IMR-90 (cell line): ENCODE measurements at regions not wholly inside any gene's neighbourhood (a gene's known extent, or its start where the extent isn't known, plus 50 kb on each side); places are given as distances from the start of the nearest gene placed in this dataset.

Experiments used
- ATAC-seq: fragments of 200-7000 bp; cut with Tn5 transposase; 2 replicates; pipeline ENCODE4 v1.9.1; 2020; ENCODE audit warnings: low read depth, mild to moderate bottlenecking, moderate library complexity
- BruUV-seq: library from RNA; stranded (reverse); fragments of 400-500 nt; replicated peaks from 2 replicates; lab custom pipeline; 2021; lab: Mats Ljungman, UMichigan
- CTCF ChIA-PET: fragments of 300-600 bp; formaldehyde crosslinking; extraction: SDS; loops from one replicate; lab custom pipeline; 2021; ENCODE audit warnings: antibody characterized with exemption; lab: Yijun Ruan, JAX
- POLR2A ChIA-PET: fragments of 300-600 bp; sonication (Branson Sonifier 250); formaldehyde crosslinking; loops from one replicate; lab custom pipeline; 2022; ENCODE audit warnings: antibody characterized with exemption; ENCODE audit not compliant: unreplicated experiment; lab: Charles Lee
- DNase-seq: peaks from one replicate; pipeline ENCODE4 v3.0.0; 2013
- H2AFZ ChIP-seq: replicated peaks from 2 replicates; pipeline ENCODE3; 2013; ENCODE audit warnings: low read length, mild to moderate bottlenecking; ENCODE audit not compliant: poor library complexity
- H2AK5ac ChIP-seq: 2 replicates; pipeline ENCODE4 v1.6.1; 2013; ENCODE audit warnings: low read depth, low read length, inconsistent platforms
- H2AK9ac ChIP-seq: replicated peaks from 2 replicates; pipeline ENCODE3; 2013; ENCODE audit warnings: mild to moderate bottlenecking, low read depth, low read length, moderate library complexity; ENCODE audit not compliant: poor library complexity
- H2BK120ac ChIP-seq: 2 replicates; pipeline ENCODE4 v1.6.1; 2013; ENCODE audit warnings: low read depth, low read length, inconsistent platforms
- H2BK15ac ChIP-seq: 3 replicates; pipeline ENCODE4 v1.6.1; 2013; ENCODE audit warnings: low read depth, low read length, inconsistent platforms
- H2BK20ac ChIP-seq: 2 replicates; pipeline ENCODE4 v1.6.1; 2013; ENCODE audit warnings: low read depth, mild to moderate bottlenecking, inconsistent platforms, low read length, moderate library complexity
- H2BK5ac ChIP-seq: 2 replicates; pipeline ENCODE4 v1.6.1; 2013; ENCODE audit warnings: mild to moderate bottlenecking, low read depth, low read length, inconsistent platforms; ENCODE audit not compliant: poor library complexity, severe bottlenecking
- H3K14ac ChIP-seq: replicated peaks from 2 replicates; pipeline ENCODE4 v1.6.1; 2013; ENCODE audit warnings: low read depth, low read length, inconsistent platforms
- H3K18ac ChIP-seq: 2 replicates; pipeline ENCODE4 v1.6.1; 2013; ENCODE audit warnings: low read depth, low read length, control low read depth
- H3K23ac ChIP-seq: 2 replicates; pipeline ENCODE4 v1.6.1; 2013; ENCODE audit warnings: low read depth, low read length, inconsistent platforms
- H3K27ac ChIP-seq: 2 replicates; pipeline ENCODE4 v1.5.1; 2013; ENCODE audit warnings: mild to moderate bottlenecking, control low read depth, low read length; ENCODE audit not compliant: insufficient read depth
- H3K27me3 ChIP-seq: 2 replicates; pipeline ENCODE4 v1.6.1; 2013; ENCODE audit warnings: low read length; ENCODE audit not compliant: control insufficient read depth, insufficient read depth
- H3K36me3 ChIP-seq: 2 replicates; pipeline ENCODE4 v1.6.1; 2013; ENCODE audit warnings: low read length, mixed read lengths; ENCODE audit not compliant: control insufficient read depth, insufficient read depth
- H3K4ac ChIP-seq: 2 replicates; pipeline ENCODE4 v1.6.1; 2013; ENCODE audit warnings: low read depth, low read length, inconsistent platforms
- H3K4me1 ChIP-seq: 2 replicates; pipeline ENCODE4 v1.6.1; 2013; ENCODE audit warnings: low read length, mixed read lengths; ENCODE audit not compliant: control insufficient read depth, insufficient read depth
- H3K4me2 ChIP-seq: 2 replicates; pipeline ENCODE4 v1.6.1; 2013; ENCODE audit warnings: low read depth, mild to moderate bottlenecking, control low read depth, low read length, moderate library complexity
- H3K4me3 ChIP-seq: 2 replicates; pipeline ENCODE4 v1.5.1; 2013; ENCODE audit warnings: low read depth, mild to moderate bottlenecking, control low read depth, low read length, moderate library complexity; ENCODE audit not compliant: insufficient read depth
- H3K56ac ChIP-seq: 2 replicates; pipeline ENCODE4 v1.6.1; 2013; ENCODE audit warnings: low read length, inconsistent platforms; ENCODE audit not compliant: insufficient read depth; ENCODE audit errors: extremely low read depth
- H3K79me1 ChIP-seq, 2 experiments: 2 replicates each; pipeline ENCODE4 v1.6.1; 2013; ENCODE audit warnings: low read length in 2 of 2, inconsistent platforms in 1 of 2, low read depth in 1 of 2
- H3K9ac ChIP-seq: 2 replicates; pipeline ENCODE4 v1.6.1; 2013; ENCODE audit warnings: low read depth, low read length, control low read depth
- H3K9me1 ChIP-seq: 2 replicates; pipeline ENCODE4 v1.6.1; 2013; ENCODE audit warnings: low read length, inconsistent platforms; ENCODE audit not compliant: insufficient read depth
- H3K9me3 ChIP-seq: 2 replicates; pipeline ENCODE4 v1.6.1; 2013; ENCODE audit warnings: low read length; ENCODE audit not compliant: control insufficient read depth, insufficient read depth
- H4K20me1 ChIP-seq: 2 replicates; pipeline ENCODE4 v1.6.1; 2013; ENCODE audit warnings: low read length, inconsistent platforms; ENCODE audit not compliant: insufficient read depth
- H4K5ac ChIP-seq: 2 replicates; pipeline ENCODE4 v1.6.1; 2013; ENCODE audit warnings: mild to moderate bottlenecking, low read depth, low read length, control low read depth
- H4K8ac ChIP-seq, 2 experiments: 2 replicates each; pipeline ENCODE4 v1.6.1; 2013; ENCODE audit warnings: low read depth in 2 of 2, low read length in 2 of 2, control low read depth in 1 of 2, inconsistent platforms in 1 of 2
- H4K91ac ChIP-seq: 2 replicates; pipeline ENCODE4 v1.6.1; 2013; ENCODE audit warnings: low read depth, low read length, inconsistent platforms; ENCODE audit not compliant: insufficient read depth
- BHLHE40 ChIP-seq: fragments of 150-350 bp; IDR thresholded peaks from 2 replicates; pipeline ENCODE4 v1.6.1; 2016; ENCODE audit warnings: mild to moderate bottlenecking, low read depth, low read length
- CHD1 ChIP-seq: IDR thresholded peaks from 2 replicates; pipeline ENCODE4 v1.6.1; 2012; ENCODE audit warnings: low read depth, low read length, improper control_type of control experiment
- ELK1 ChIP-seq: fragments of 150-350 bp; IDR thresholded peaks from 2 replicates; pipeline ENCODE4 v1.6.1; 2016; ENCODE audit warnings: low read depth, mild to moderate bottlenecking, low read length, moderate library complexity, borderline replicate concordance
- FOS ChIP-seq: fragments of 150-350 bp; IDR thresholded peaks from 2 replicates; pipeline ENCODE4 v1.6.1; 2016; ENCODE audit warnings: low read depth, low read length
- MAFK ChIP-seq: IDR thresholded peaks from 2 replicates; pipeline ENCODE4 v1.6.1; 2012; ENCODE audit warnings: low read depth, low read length, improper control_type of control experiment
- MAZ ChIP-seq: IDR thresholded peaks from 2 replicates; pipeline ENCODE4 v1.6.1; 2012; ENCODE audit warnings: low read depth, mild to moderate bottlenecking, low read length, improper control_type of control experiment, moderate library complexity, borderline replicate concordance
- MXI1 ChIP-seq: IDR thresholded peaks from 2 replicates; pipeline ENCODE4 v1.6.1; 2012; ENCODE audit warnings: low read depth, mild to moderate bottlenecking, low read length, moderate library complexity, borderline replicate concordance
- NFE2L2 ChIP-seq: fragments of 150-350 bp; IDR thresholded peaks from 2 replicates; pipeline ENCODE4 v1.6.1; 2016; ENCODE audit warnings: low read depth, mild to moderate bottlenecking, low read length
- POLR2A ChIP-seq: IDR thresholded peaks from 2 replicates; pipeline ENCODE4 v1.6.1; 2012; ENCODE audit warnings: mild to moderate bottlenecking, low read depth, low read length
- RAD21 ChIP-seq: IDR thresholded peaks from 2 replicates; pipeline ENCODE4 v1.6.1; 2012; ENCODE audit warnings: low read length, improper control_type of control experiment
- RCOR1 ChIP-seq: IDR thresholded peaks from 2 replicates; pipeline ENCODE4 v1.6.1; 2012; ENCODE audit warnings: mild to moderate bottlenecking, low read length, improper control_type of control experiment; ENCODE audit not compliant: insufficient replicate concordance
- RFX5 ChIP-seq: IDR thresholded peaks from 2 replicates; pipeline ENCODE4 v1.8.0; 2012; ENCODE audit warnings: low read depth, mild to moderate bottlenecking, low read length, moderate library complexity
- SMC3 ChIP-seq: fragments of 150-350 bp; IDR thresholded peaks from 2 replicates; pipeline ENCODE4 v1.6.1; 2016; ENCODE audit warnings: low read depth, mild to moderate bottlenecking, antibody characterized with exemption, low read length, moderate library complexity
- WGBS, 2 experiments: methylation state at CpG; one replicate each; pipeline versions ENCODE4 v1.1.5 to v1.1.7; 2013; ENCODE audit warnings: missing lambda C conversion rate in 2 of 2; ENCODE audit not compliant: insufficient read length in 1 of 2; ENCODE audit errors: extremely low coverage in 2 of 2; 5-methylcytosine and 5-hydroxymethylcytosine counted together
- dilution Hi-C: fragments of 300-500 bp; cut with HindIII; formaldehyde crosslinking; loops from one replicate; pipeline ENCODE4 v1.14.3; 2018; ENCODE audit warnings: low sequenced_read_pairs; ENCODE audit not compliant: unreplicated experiment
- in situ Hi-C: fragments of 300-500 bp; cut with MboI; formaldehyde crosslinking; loops from 3 replicates; pipeline ENCODE4 v1.14.3; 2019; ENCODE audit warnings: low sequenced_read_pairs, inconsistent platforms, mixed read lengths
- intact Hi-C: fragments of 100-400 bp; cut with micrococcal nuclease; formaldehyde crosslinking; loops from 2 replicates; pipeline ENCODE4 v1.10.0; 2022

DNA sequence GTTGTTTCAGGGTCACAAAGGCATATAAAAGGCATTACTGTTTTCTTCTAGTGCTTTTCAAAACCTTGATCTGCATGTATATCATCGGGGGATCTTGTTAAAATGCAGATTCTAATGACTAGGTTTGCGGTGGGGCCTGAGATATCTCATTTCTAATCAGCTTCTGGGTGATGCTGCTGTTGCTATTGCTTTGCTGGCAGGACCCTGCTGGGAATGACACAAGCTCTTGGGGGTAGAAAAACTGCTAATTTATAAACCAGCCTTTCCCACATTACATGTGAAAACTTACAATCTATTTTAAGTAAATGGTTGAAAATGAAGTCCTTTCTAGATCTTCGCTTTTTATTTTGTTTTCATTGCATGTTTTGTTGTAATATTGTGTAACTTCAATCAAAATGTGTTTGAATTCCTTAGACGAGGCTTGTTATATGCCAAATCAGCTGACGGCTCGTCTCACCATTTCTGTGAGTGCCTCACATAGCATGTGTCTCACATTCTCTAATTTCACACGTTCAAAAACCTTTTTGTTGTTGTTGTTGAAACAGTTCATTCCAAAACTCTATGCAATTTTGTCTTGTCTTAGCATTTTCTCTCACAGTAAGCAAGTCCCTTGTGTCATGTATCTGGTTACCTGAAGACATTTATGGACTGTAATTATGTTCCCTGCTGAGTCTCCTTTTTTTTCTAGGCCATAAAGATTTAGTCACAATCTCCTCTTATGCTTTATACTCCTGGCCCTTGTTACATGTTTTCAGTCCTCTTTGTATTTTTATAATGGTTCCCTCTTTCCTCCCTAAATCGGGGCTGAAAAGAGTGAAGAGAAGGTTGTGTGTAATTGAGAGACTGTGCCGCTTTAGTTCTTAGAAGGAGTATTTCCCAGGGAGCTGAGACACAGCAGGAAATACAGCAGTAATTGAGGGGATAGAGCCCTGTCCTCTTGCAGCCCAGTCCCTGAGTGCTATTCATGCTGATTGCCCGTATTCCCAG, 521.0 kb upstream of the SEMA6A start (continued):
- TF ChIP-seq RCOR1: no peak

- H4K20me1 ChIP-seq: no peaks in the 10 kb centered on the region
- BruUV-seq: no TSS peak
- H3K9me3 ChIP-seq: peaks cover 9% of the 10 kb centered on the region
- H3K18ac ChIP-seq: no peak overlapping the region
- dilution Hi-C loops: no loop called here
- no peak overlapping the region for H3K4me2 ChIP-seq
- no peak overlapping the region for H2BK20ac ChIP-seq
- no peak for ATAC-seq
- no peak overlapping the region for H3K23ac ChIP-seq
- H3K27ac ChIP-seq: no peak overlapping the region
- H3K4me3 ChIP-seq: no peak overlapping the region
- H4K91ac ChIP-seq: no peak overlapping the region
- ChIA-PET CTCF (no interaction called here), POLR2A (no interaction called here)
- no peak overlapping the region for H3K4ac ChIP-seq
- no peak overlapping the region for H3K56ac ChIP-seq
- intact Hi-C loops: no loop called here
- in situ Hi-C loops: no loop called here
- WGBS, 2 experiments: 0% methylated on average over 1 of the region's 17 CpGs; no CpG with 5 or more reads in 1 of the 2 experiments
- no peak overlapping the region for H3K14ac ChIP-seq
- H4K8ac ChIP-seq: no peak overlapping the region
- no peaks in the 10 kb centered on the region for H3K27me3 ChIP-seq
- no peak overlapping the region for H2BK120ac ChIP-seq
- H2BK5ac ChIP-seq: no peak overlapping the region
- no peaks in the 10 kb centered on the region for H3K9me1 ChIP-seq
- no peaks in the 10 kb centered on the region for H3K36me3 ChIP-seq
- no peak overlapping the region for H4K5ac ChIP-seq
- DNase-seq: no peak
- no peak overlapping the region for H2AFZ ChIP-seq
- no peaks in the 10 kb centered on the region for H3K79me1 ChIP-seq
- no peak overlapping the region for H2BK15ac ChIP-seq
- H3K9ac ChIP-seq: no peak overlapping the region
- H3K4me1 ChIP-seq: no peaks in the 10 kb centered on the region
- H2AK5ac ChIP-seq: no peak overlapping the region
- H2AK9ac ChIP-seq: no peak overlapping the region
- TF ChIP-seq MAZ (no peak), RCOR1 (no peak), NFE2L2 (no peak), RAD21 (no peak), CHD1 (no peak), POLR2A (no peak), MAFK (no peak), BHLHE40 (no peak), SMC3 (no peak), FOS (no peak), MXI1 (no peak), ELK1 (no peak), RFX5 (no peak)
Measured at GRCh38 chr5:117094114-117094815, 519.6 kb upstream of the SEMA6A start.
